ENCODE measurements at regions not wholly inside any gene's neighbourhood (a gene's known extent, or its start where the extent isn't known, plus 50 kb on each side); places are given as distances from the start of the nearest gene placed in this dataset.
"Not testable (repeated sequence)": the region's sequence is repeated elsewhere in the genome, so short reads cannot be mapped to it uniquely, and the experiment has no call there.

DNA sequence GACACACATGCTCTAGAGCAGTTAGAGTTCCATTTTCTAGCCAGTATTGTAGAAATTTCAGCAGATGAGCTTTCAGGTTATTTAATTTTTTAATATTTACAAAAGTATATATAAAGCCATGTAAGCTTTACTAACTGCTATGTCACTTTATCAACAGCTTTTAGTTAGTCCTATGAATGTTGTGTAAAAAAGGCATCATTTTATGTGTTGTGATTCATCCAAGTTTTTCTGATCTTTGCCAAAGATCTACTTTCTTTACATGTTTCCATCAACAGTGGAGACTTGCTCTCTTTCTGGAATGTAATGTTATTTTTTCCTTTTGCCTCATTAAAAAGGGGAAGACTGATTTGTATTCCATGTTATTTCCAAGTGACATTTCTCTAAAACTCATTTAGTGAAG lies 125.2 kb upstream of the TFPI start:
- DNase-seq (ENCODE audit: low read depth, low spot score) = no peak

DNA sequence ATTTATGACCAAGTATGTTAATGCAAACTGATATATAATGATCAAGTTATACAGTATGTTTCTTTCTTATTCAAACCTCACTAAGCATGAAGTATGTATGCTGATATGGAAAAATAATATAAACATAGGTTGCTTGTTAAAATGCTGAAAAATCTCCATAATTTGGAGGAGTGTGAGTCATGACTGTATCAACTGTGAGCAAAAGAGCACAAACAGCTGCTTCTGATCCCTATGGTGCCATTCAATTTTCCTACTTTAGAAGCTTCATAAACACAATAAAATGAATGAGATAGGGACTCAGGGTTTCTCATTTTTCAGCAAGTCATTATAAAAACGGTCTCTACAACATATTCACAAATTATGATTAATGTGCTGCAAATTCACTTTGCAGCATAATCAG lies 129.9 kb upstream of the TFPI start:
- DNase-seq (ENCODE audit: low read depth, low spot score) = no peak

DNA sequence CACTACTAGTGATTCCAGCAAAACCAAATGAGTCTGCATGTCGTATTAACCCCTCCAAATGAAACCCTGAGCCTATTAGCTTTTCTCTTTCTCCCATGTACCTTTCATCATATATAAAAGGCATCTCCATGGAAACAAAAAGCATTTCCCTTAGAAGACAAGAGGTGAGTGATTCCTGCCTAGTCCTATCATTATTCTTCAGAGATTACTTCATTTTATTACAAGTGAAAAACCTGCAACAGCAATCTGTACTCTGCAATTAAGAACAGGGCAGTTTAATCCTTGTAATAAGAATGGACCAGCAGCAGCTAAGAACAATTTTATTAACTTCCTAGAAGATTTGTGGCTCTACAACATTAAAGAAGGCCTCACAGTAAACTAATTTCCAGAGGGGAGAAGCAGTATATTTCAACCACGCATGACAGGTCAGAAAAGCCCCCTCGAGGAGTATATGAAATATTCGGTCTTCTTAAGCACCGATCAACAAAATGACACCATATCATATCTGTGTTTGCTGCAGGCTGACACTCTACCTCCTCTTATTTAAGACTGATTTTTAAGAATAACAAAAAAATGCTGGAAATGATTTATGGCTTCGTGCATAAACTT lies 132.3 kb upstream of the TFPI start:
- DNase-seq (ENCODE audit: low read depth, low spot score) = no peak

DNA sequence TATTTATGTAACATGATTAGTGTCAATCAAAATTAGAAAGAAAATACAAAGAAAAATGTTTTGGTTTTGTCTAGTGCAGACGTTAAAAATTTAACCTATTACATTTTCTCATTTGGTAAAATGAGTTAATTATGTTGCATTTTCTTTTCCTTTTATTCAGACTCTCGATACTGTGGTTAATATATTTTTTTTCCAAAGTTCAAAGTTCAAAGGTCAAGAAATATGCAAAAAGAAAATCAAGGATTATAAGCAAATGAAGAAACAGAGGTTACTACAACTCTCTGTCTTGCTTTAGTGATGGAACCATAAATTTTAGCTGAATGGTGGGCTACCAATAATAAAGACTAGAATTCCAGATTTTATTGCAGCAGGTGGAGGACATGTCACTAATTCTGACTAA lies 133.3 kb upstream of the TFPI start:
- no peak for DNase-seq (ENCODE audit: low read depth, low spot score)

DNA sequence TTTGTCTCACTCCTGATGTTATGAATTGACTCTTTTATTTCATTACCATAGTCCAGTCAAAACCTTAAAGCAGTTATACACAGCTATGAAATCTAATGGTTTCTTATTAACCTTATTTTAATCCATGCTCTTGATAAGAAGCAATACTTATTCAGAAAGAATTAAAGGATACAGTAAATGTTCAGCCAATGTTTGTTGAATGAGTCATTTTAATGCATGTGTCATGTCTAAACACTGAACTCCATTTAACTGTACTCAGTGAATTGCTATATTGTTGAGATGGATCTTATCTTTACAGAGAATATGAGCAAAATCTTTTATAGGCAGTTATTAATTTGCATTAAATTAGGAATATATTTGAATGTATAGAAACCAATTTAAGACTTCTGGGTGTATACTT lies 135.1 kb upstream of the TFPI start:
- DNase-seq (ENCODE audit: low read depth, low spot score) = no peak

DNA sequence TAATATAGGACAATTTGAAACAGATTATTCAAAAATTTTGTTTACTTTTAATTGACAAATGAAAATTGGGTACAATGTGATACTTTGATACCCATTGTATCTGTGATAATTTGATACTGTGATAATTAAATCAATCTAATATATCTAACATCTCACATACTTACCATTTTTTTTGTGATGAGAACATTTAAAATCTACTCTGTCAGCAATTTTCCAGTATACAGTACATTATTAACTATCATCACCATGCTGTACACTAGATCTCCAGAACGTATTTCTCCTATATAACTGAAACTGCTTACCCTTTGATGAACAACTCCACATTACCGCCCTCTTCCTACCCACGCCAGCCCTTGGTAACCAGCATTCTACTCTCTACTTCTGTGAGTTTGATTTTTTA lies 139.7 kb upstream of the TFPI start:
- no peak for DNase-seq (ENCODE audit: low read depth, low spot score)

DNA sequence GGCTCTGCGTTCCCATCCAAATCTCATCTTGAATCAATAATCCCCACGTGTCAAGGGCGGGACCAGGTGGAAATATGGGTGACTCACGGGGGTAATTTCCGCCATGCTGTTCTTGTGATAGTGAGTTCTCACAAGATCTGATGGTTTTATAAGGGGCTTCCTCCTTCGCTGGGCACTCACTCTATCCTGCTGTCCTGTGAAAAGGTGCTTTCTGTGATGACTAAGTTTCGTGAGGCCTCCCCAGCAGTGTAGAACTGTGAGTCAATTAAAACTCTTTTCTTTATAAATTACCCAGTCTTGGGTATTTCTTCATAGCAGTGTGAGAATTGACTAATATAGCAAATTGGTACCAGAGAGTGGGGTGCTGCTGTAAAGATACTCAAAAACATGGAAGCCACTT lies 142.4 kb upstream of the TFPI start:
- not testable (repeated sequence) for DNase-seq (ENCODE audit: low read depth, low spot score)

DNA sequence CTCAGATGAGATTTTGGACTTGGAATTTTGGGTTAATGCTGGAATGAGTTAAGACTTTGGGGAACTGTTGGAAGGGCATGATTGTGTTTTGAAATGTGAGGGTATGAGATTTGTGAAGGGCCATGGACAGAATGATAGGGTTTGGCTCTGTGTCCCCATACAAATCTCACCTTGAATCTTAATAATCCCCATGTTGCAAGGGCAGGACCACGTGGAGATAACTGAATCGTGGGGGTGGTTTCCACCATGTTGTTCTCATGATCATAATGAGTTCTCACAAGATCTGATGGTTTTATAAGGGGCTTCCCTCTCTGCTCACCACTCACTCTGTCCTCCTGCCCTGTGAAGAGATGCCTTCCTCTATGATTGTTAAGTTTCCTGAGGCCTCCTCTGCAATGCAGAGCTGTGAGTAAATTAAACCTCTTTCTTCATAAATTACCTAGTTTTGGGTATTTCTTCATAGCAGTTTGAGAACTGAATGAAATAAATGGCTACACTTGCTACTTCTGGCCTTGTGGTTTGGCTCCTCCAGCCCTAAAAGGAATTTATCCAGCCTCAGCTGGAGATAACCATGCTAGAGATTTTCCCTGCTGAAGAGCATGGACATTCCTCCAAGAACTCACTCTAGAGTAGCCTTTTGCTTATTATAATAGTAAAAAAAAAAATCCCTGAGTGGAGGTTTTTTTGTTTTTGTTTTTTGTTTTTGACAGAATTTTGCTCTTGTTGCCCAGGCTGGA lies 144.3 kb upstream of the TFPI start:
- DNase-seq (ENCODE audit: low read depth, low spot score) = no peak

DNA sequence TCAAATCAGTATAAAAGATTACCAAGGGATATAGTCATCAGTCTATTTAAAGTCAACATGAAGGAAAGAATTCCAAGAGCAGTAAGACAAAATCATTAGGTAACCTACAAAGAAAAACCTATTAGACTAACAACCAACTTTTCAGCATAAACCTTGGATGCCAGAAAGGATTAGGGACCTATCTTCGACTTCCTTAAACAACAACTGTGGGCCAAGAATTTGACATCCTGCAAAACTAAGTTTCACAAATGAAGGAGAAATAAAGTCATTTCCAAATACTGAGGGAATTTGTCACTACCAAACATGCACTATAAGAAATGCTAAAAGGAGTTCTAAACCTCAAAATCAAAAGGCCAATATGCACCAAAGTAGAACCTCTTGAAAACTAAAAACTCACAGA lies 147.9 kb upstream of the TFPI start:
- no peak for DNase-seq (ENCODE audit: low read depth, low spot score)

DNA sequence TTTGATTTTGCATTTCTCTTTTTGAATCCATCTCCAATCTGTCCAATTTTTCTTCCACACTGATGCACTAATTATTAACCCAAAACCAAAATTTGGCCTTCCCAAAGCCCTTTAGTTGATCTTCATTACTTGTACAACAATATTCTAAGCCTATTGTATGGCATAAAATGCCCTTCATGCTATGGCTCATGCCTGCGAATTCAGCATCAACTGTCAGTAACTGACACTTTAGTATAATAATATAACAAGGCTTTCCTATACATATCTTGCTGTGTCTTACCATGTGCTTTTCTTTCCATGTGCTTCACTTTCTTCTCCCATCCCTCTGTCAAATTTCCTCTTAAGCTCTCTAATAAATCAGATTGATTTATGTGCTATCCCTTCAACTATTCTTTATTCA lies 154.0 kb upstream of the TFPI start:
- no peak for DNase-seq (ENCODE audit: low read depth, low spot score)

DNA sequence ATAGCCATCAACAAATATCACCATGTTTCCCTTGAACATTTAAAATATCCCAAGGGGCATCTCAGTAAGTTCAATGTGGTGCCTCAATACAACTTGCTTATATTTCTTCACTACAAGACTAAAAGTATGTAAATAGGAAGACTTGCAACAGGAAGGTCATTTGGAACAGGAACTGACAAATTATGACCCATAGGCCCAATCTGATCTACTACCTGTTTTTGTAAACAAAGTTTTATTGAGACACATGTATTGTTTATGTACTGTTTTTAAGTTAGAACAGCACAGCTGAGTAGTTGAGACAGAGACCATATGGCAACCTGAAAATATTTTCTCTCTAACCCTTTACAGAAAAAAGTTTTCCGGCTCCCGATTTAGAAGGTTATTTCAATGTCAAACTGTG lies 154.8 kb upstream of the TFPI start:
- DNase-seq (ENCODE audit: low read depth, low spot score) = no peak

DNA sequence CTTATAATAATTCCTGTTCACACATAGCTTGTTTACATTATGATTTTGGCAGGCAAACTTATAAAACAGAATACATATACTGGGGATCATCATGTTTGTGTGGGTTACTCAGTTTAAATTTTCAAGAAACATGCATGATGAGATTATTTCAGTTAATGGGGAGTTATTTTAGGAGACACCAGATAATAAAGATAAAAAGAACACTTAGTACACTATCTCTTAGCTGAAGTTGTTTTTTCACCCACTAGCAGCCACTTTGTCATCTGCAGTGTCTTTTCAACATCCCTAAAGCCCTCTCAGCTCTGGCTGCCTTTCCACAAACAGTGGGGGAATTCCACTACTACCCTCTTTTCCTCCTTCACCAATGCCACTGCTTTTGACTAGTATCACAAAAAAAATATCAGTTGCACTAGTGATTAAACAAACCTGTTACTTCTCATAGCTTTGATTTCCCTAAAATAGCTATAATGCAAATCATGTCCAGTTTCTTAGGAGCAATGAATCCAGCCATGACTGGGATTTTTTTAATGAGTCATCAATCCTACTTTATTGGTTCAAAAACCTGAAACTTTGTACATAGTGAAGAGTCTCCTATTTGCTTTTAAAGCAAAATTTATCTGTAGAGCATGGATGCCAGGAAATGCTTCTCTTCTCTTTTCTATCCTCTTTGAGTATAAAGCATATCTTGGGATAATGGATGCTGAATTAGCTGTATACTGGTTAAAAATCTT lies 156.7 kb upstream of the TFPI start:
- DNase-seq (ENCODE audit: low read depth, low spot score) = no peak

DNA sequence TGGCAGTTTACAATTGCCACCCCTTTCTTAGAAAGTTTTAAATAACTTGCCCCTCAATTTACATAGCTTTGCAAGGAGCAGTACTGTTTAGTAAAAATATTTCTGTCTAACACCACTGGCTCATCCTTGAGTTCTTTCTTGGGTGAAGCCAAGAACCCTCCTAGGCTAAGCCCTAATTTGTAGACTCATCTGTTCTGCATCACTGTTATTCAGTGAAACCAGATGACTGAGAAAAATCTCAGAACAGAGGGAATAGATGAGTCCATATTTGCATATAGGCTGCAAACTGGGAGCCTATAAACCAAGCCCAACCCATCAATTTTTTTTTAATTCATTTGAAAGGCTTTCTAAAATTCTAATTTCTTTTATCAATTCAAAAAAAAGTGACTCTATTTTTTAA lies 161.4 kb upstream of the TFPI start:
- DNase-seq (ENCODE audit: low read depth, low spot score) = no peak

DNA sequence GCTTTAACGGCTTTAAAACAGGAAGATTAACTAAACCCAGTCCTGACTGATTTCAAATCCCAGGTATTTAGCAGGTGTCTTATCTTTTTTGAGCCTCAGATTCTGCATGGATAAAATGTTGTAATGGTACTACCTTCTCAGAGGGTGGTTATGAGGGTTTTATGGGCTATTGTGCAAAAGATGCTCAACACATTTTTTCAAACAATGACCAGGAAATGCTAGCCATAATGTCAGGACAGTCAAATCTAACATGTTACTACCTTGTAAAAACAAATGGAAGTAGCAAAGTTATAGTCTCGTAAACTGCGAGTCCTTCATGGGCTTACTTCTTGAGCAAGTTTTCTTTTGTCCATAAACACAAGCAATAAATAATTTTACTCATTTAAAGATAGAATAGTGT lies 162.1 kb upstream of the TFPI start:
- no peak for DNase-seq (ENCODE audit: low read depth, low spot score)

DNA sequence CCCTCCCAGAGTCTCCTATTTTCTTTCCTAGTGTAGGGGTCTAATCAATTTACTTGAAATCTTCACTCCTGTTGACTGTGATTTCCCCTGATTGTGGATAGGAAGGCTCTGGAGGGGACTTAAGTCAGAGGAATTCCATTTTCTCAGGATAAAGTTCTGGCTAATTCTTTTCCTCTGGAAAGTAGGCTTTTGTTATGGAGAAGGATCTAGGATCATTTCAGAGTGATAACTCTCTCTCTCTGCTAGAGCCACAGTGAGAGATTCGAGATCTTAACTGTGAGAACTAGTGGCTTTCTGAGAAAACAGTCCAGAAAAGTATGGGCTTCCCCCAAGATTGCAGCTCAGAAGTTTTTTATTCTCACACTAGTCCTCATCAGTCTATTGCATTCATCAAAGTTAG lies 163.9 kb upstream of the TFPI start:
- no peak for DNase-seq (ENCODE audit: low read depth, low spot score)

DNA sequence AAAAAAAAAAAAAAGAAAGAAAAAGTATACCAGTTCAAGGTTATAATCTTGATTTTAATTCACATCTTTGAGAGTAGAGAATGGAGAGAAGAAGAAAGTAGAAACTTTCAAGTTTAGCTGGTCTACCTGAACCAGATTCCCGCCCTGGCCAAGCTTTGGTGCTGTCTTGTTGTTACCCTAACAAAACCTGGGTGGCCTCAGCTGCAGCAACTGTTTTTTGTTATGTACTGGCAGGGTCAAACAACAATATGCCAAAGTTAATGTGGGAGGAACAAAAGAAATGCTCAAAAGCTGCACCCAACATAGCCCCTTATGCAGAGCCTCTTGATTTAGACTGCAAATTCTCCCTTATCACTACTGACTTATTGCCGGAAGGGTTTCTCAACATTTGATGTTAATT lies 165.3 kb upstream of the TFPI start:
- no peak for DNase-seq (ENCODE audit: low read depth, low spot score)

DNA sequence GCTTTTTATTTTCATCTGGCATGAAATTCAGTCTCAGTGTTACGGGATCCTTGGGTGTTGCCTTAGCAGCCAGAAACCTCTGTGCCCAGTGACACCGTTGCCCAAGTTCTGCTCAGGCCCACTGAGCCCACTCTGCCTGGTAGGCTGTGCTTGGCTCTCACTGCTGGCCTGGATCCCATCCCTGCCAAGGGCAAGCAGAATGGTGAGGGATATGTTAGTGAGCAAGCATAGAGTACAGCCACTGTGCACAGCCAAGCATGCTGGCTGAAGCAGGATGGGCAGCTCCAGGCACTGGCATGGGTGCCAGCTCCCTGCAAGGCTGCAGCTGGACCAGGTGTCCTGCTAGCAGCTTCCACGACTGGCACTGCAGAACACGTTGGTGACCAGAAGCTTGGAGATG lies 194.7 kb upstream of the TFPI start:
- DNase-seq (ENCODE audit: low read depth, low spot score) = no peak

DNA sequence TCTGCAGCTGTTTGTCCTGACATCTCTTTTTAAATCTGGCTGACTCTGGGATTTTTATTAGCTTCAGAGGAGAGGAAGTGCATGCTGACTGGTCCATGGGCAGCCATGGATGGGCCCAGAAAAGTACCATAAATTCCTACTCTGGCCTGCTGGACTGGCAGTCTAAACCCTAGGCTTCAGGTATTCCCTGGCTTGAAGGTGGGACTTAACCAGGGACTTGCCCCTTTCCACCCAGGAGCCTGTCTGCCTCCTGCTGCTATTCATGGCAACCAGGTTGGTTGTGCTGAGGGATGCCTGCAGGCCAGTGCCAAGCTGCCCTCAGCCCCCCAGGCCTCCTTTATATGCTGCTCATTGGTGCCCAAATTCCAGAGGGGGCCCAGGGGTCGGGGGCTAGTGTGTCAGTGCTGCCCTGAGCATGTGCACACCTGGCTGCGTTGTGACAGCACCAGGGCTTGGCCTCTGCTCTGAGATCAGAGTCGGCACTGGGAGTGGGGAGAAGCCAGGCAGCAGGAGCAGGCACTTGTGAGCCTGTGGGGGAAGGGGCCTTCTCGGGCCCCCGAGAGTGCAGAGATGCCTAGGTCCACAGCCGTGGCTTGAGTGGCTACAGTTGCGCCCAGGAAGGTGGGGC lies 195.7 kb upstream of the TFPI start:
- no peak for DNase-seq (ENCODE audit: low read depth, low spot score)

DNA sequence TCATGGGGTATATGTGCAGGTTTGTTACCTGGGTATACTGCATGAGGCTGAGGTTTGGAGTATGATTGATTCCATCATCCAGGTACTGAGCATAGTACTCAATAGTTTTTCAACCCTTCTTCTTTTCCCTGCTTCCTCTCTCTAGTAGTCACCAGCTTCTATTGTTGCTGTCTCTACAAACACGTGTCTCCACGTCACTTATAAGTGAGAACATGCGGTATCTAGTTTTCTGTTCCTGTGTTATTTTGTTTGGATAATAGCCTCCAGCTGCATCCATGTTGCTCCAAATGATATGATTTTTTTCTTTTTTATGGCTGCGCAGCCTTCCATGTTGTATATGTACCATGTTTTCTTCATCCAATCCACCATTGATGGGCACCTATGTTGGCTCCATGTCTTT lies 214.8 kb upstream of the TFPI start:
- DNase-seq (ENCODE audit: low read depth, low spot score) = no peak

DNA sequence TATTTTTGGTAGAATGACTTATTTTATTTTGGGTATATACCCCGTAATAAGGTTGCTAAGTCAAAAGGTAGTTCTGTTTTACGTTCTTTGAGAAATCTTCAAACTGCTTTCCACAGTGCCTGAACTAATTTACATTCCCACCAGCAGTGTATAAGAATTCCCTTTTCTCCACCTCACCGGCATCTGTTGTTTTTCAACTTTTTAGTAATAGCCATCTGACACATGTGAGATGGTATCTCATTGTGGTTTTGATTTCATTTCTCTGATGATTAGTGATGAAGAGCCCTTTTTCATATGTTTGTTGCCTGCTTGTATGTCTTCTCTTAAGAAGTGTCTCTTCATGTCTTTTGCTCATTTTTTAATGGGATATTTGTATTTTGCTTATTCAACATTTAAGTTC lies 215.2 kb upstream of the TFPI start:
- no peak for DNase-seq (ENCODE audit: low read depth, low spot score)

DNA sequence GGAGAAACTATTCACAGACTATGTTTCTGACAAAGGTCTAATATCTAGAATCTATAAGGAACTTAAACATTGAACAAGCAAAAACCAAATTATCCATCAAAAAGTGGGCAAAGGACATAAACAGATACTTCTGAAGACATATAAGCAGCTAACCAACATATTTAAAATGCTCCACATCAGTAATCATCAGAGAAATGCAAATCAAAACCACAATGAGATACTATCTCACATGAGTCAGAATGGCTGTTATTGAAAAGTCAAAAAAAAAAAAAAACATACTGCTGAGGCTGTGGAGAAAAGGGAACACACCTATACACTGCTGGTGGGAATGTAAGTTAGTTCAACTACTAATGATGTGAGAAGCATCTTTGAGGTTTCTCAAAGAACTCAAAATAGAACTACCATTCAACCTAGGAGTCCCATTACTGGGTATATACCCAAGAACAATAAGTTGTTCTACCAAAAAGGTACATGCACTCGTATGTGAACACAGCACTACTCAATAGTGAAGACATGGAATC lies 220.4 kb upstream of the TFPI start:
- no peak for DNase-seq (ENCODE audit: low read depth, low spot score)

DNA sequence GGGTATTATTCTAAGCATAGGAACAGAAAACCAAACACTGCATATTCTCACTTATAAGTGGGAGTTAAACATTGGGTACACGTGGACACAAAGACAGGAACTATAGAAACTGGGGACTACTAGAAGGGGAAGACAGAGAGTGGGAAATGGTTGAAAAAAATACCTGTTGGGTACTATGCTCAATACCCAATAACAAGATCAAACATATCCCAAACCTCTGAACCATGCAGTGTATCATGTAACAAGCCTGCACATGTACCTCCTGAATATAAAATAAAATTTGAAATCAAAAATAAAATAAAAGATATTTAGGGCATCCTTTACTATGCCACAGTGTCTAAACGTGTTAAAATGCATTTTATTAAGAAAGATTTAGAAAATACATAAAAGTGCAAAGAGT lies 221.0 kb upstream of the TFPI start:
- DNase-seq (ENCODE audit: low read depth, low spot score) = no peak
